ENCODE measurements at regions not wholly inside any gene's neighbourhood (a gene's known extent, or its start where the extent isn't known, plus 50 kb on each side); places are given as distances from the start of the nearest gene placed in this dataset.
A peak's percentile ranks its signal among the peaks of the same experiment; 100 is the strongest.
"Not testable (repeated sequence)": the region's sequence is repeated elsewhere in the genome, so short reads cannot be mapped to it uniquely, and the experiment has no call there.

DNA sequence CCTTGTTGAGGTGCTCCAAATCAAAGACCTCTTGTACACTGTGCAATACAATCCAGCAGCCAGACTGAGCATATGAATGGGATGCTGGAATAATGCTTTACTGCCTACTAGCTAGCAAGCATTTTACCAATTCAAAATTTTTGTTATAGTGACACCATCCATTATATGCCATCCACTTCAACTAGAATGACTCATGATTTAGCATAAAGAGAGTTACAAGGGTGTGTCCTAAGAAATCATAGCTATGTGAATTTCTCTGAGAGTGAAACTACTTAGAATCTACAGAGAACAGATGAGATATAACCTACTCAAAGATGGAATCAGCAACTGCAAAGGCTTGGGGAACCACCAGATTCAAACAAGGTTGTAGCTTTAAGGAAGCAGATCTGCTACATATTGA lies 221.9 kb downstream of the LHFPL1 start:
- no peak for DNase-seq (ENCODE audit: low read depth)
- TF ChIP-seq, protein P1, sequence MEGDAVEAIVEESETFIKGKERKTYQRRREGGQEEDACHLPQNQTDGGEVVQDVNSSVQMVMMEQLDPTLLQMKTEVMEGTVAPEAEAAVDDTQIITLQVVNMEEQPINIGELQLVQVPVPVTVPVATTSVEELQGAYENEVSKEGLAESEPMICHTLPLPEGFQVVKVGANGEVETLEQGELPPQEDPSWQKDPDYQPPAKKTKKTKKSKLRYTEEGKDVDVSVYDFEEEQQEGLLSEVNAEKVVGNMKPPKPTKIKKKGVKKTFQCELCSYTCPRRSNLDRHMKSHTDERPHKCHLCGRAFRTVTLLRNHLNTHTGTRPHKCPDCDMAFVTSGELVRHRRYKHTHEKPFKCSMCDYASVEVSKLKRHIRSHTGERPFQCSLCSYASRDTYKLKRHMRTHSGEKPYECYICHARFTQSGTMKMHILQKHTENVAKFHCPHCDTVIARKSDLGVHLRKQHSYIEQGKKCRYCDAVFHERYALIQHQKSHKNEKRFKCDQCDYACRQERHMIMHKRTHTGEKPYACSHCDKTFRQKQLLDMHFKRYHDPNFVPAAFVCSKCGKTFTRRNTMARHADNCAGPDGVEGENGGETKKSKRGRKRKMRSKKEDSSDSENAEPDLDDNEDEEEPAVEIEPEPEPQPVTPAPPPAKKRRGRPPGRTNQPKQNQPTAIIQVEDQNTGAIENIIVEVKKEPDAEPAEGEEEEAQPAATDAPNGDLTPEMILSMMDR (conservative IDR thresholded peaks at IDR 0.05; ENCODE audit: low read length), result no peak
- no peak overlapping the region for H3K4me3 ChIP-seq (ENCODE audit: low read length)

DNA sequence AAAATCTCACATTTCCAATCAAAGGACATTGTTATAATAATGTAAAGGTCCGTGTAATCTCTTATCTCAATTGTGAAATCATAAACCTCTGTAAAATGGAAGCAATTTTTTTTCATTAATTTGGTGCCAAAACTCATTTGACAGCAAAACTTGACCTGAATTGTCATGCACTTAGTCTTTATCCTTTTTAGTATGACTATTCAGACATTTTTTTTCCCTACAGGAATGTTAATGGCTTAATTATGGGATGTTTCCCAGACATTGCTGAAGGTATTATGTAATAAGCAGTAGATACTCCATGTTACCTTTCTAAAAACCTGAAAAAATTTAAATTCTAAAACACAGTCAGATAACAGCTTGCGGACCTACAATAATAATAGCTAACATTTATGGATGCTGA lies 228.9 kb downstream of the LHFPL1 start:
- H3K4me3 ChIP-seq (ENCODE audit: low read length), result no peak overlapping the region
- DNase-seq (ENCODE audit: low read depth), result peak; percentile 6
- TF ChIP-seq, protein P1 (conservative IDR thresholded peaks at IDR 0.05; ENCODE audit: low read length), result no peak

DNA sequence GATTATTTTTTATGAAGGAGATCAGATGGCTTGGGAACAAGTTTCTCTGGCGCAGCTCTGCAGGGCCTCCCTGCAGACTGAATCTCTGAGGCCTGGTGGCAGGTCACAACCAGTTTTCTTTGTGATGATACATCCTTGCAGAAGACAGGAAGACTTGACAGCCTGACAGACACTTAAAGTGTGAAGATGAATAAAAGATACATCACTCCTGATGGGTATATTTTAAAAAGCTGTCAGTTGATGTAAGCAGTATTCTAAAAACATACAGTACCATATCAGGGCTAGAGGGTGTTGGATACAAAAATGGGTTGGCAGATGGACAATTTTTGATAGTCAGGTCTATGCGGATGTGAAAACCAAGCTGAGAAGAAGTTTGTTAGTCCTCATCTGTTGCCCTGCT lies 239.5 kb downstream of the LHFPL1 start:
- DNase-seq (ENCODE audit: low read depth), result no peak
- TF ChIP-seq, protein P1 (conservative IDR thresholded peaks at IDR 0.05; ENCODE audit: low read length), result no peak
- H3K4me3 ChIP-seq (ENCODE audit: low read length), result no peak overlapping the region

DNA sequence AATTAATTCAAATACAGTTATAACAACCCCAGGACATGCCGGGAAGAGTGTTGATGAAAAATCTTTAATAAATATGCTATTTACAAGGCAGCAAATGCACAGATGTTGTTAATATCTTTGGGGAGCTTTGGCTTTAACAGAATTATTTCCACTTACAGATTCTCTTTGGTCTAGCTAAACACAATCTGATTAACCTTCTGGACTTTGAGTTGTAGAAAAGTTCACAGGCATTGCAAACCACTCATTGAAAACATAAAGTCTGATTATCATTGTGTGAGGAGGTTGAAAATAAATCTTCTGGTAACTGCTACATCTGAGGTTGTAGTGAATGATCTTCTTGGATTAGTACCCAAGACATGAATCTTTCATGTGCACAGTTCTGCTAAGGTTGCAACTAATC lies 255.6 kb downstream of the LHFPL1 start:
- TF ChIP-seq, protein P1 (conservative IDR thresholded peaks at IDR 0.05; ENCODE audit: low read length), result no peak
- no peak overlapping the region for H3K4me3 ChIP-seq (ENCODE audit: low read length)
- DNase-seq (ENCODE audit: low read depth), result no peak

DNA sequence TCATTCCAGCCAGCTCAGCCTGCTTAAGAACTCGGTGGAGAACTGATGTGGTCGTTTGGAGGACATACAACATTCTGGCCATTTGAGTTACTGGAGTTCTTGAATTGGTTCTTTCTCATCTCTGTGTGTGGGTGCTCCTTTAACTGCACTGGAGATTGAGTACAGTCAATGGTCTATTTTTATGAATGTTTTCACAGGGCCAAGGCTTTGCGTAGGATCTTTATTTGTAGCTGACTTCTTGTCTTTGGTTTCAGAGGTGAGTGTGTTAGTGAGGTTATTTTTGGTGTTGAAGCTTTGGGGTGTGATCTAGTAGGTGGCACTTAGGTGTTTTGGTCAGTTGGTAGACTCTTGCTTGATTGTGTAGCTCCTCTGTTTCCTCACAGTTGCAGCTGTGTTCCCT lies 288.4 kb downstream of the LHFPL1 start:
- DNase-seq (ENCODE audit: low read depth), result no peak
- no peak overlapping the region for H3K4me3 ChIP-seq (ENCODE audit: low read length)
- TF ChIP-seq, protein P1 (conservative IDR thresholded peaks at IDR 0.05; ENCODE audit: low read length), result no peak

DNA sequence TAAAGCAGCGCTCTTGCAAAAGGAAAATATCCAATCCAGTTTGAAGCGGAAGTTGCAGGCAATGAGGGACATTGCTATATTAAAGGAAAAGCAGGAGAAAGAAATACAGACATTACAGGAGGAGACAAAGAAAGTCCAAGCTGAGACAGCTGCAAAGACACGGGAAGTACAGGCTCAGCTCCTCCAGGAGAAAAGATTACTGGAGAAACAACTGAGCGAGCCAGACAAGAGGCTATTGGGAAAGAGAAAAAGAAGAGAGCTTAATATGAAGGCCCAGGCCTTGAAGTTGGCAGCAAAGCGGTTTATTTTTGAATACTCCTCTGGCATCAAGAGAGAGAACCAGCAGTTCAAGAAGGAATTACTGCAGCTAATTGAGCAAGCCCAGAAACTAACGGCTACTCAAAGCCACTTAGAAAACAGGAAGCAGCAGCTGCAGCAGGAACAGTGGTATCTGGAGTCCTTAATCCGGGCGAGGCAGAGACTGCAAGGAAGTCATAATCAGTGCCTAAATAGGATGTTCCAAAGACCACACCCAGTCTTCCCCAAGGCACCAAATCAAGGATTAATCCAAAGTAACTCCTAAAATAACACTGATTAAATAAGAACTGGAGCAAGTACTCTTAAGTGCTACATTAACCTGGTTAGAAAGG lies 298.0 kb downstream of the LHFPL1 start:
- H3K4me3 ChIP-seq (ENCODE audit: low read length); DNase-seq (ENCODE audit: low read depth): not testable (repeated sequence)

DNA sequence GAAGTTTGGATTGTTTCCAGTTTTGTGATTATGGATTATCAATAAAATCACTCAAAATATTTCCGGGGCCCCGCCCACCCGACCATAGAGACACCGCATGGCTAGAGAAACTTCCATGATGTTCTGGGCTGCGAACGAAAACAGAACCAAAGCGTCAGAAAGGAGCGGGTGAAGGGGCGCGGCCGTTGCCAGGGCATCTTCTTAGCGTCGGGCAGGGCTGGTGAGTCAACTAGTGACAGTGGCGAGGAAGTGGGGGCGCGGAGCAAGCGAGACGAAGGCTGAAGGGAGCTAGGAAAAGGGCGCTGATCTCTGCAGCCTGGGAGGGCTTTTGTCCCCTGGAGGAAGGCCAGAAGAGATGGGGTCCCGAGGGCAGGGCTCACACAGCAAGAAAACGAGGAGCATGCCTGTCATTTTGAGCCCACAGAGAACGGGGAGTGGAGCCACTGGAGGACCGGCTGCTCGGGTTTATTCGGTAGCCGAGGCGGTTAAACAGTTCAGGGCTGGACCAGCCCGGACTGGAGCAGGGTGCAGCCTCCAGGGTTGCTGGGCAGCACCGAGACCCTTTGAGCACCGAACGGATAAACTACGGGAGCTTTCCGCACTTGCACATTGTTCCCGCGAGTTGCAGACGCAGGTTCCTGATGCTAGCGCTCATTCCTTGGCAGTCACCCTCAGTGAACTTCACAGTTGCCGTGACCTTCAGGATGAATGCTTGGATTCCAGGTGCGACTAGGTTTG lies 298.1 kb upstream of the TRPC5 start:
- TF ChIP-seq, protein P1 (conservative IDR thresholded peaks at IDR 0.05; ENCODE audit: low read length), result no peak
- no peak overlapping the region for H3K4me3 ChIP-seq (ENCODE audit: low read length)
- no peak for DNase-seq (ENCODE audit: low read depth)

All from AG10803 (cell line).